Astrocyte of the spinal cord (primary cell): ENCODE measurements at regions not wholly inside any gene's neighbourhood (a gene's known extent, or its start where the extent isn't known, plus 50 kb on each side); places are given as distances from the start of the nearest gene placed in this dataset.

Source experiments
- DNase-seq: peaks from one replicate; pipeline ENCODE4 v3.0.0; 2011; ENCODE audit warnings: low read depth, low spot score
- H3K4me3 ChIP-seq: 2 replicates; pipeline ENCODE4 v1.5.1; 2011; ENCODE audit warnings: low read depth, mild to moderate bottlenecking, low read length, moderate library complexity
- CTCF ChIP-seq: IDR thresholded peaks from 2 replicates; pipeline ENCODE4 v1.5.1; 2012; ENCODE audit warnings: low read depth, mild to moderate bottlenecking, low read length, inconsistent platforms
- in situ Hi-C: cut with HindIII; loops from 2 replicates; pipeline ENCODE4 v1.10.0; 2017; ENCODE audit warnings: low sequenced_read_pairs

GRCh38 chr18:61034580-61034979 is 298.6 kb upstream of the CDH20 start:
- DNase-seq = no peak
- no peak for TF ChIP-seq CTCF
- no peak overlapping the region for H3K4me3 ChIP-seq
- in situ Hi-C loops = no loop called here

- TF ChIP-seq CTCF = no peak
- H3K4me3 ChIP-seq = no peak overlapping the region
- in situ Hi-C loops = no loop called here
- DNase-seq = no peak
Observed at GRCh38 chr18:61039251-61039650, 294.0 kb upstream of the CDH20 start.

- in situ Hi-C loops = no loop called here
- H3K4me3 ChIP-seq = no peak overlapping the region
- DNase-seq = no peak
- no peak for TF ChIP-seq CTCF
Observed at GRCh38 chr18:61047794-61048193, 285.4 kb upstream of the CDH20 start.

- TF ChIP-seq CTCF = no peak
- no peak overlapping the region for H3K4me3 ChIP-seq
- no peak for DNase-seq
- in situ Hi-C loops = no loop called here
Observed at GRCh38 chr18:61057443-61057842, 275.8 kb upstream of the CDH20 start.

GRCh38 chr18:61062258-61062657 is 271.0 kb upstream of the CDH20 start:
- in situ Hi-C loops = no loop called here
- no peak for TF ChIP-seq CTCF
- DNase-seq = no peak
- H3K4me3 ChIP-seq = no peak overlapping the region

GRCh38 chr18:61064911-61065310 is 268.3 kb upstream of the CDH20 start:
- no peak for TF ChIP-seq CTCF
- in situ Hi-C loops = no loop called here
- no peak for DNase-seq
- no peak overlapping the region for H3K4me3 ChIP-seq

GRCh38 chr18:61076986-61077385 is 256.2 kb upstream of the CDH20 start:
- no peak for DNase-seq
- TF ChIP-seq CTCF = no peak
- in situ Hi-C loops = no loop called here

More at GRCh38 chr18:61076986-61077385, 256.2 kb upstream of the CDH20 start:
- H3K4me3 ChIP-seq = no peak overlapping the region
